ENCODE measurements at regions not wholly inside any gene's neighbourhood (a gene's known extent, or its start where the extent isn't known, plus 50 kb on each side); places are given as distances from the start of the nearest gene placed in this dataset.

DNA sequence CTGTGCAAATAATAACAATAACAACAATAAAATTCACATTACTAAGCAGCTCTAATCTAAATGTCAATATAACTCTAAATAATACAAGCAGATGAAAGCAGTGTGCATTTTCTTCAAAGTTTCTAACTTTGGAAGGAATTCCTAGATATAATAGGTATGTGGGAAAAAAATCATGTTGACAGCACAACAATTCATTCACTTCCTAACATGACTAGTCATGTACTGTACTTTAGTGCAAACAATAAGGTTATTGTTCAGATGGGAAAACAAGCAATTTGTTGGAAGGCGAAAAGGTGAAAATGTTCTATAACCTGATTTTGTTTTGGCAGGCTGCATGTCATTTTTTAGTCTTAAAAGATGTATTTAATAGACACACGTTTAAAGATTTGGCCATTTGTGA, 484.3 kb upstream of the JAG1 start:
- no peak for TF ChIP-seq NBN (conservative IDR thresholded peaks at IDR 0.05)
- TF ChIP-seq, protein P1, sequence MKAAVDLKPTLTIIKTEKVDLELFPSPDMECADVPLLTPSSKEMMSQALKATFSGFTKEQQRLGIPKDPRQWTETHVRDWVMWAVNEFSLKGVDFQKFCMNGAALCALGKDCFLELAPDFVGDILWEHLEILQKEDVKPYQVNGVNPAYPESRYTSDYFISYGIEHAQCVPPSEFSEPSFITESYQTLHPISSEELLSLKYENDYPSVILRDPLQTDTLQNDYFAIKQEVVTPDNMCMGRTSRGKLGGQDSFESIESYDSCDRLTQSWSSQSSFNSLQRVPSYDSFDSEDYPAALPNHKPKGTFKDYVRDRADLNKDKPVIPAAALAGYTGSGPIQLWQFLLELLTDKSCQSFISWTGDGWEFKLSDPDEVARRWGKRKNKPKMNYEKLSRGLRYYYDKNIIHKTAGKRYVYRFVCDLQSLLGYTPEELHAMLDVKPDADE (CRISPR knock-in tag; IDR thresholded peaks at IDR 0.05), result no peak
- TF ChIP-seq HDAC6 (IDR thresholded peaks at IDR 0.05; ENCODE audit: low read depth, low read length), result no peak
- TF ChIP-seq NKX3-1 (CRISPR knock-in tag; IDR thresholded peaks at IDR 0.05), result no peak
- TF ChIP-seq JUN (CRISPR knock-in tag; IDR thresholded peaks at IDR 0.05), result no peak
- TF ChIP-seq, protein P2, sequence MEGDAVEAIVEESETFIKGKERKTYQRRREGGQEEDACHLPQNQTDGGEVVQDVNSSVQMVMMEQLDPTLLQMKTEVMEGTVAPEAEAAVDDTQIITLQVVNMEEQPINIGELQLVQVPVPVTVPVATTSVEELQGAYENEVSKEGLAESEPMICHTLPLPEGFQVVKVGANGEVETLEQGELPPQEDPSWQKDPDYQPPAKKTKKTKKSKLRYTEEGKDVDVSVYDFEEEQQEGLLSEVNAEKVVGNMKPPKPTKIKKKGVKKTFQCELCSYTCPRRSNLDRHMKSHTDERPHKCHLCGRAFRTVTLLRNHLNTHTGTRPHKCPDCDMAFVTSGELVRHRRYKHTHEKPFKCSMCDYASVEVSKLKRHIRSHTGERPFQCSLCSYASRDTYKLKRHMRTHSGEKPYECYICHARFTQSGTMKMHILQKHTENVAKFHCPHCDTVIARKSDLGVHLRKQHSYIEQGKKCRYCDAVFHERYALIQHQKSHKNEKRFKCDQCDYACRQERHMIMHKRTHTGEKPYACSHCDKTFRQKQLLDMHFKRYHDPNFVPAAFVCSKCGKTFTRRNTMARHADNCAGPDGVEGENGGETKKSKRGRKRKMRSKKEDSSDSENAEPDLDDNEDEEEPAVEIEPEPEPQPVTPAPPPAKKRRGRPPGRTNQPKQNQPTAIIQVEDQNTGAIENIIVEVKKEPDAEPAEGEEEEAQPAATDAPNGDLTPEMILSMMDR (CRISPR knock-in tag; IDR thresholded peaks at IDR 0.05), result no peak
- TF ChIP-seq, protein P3, sequence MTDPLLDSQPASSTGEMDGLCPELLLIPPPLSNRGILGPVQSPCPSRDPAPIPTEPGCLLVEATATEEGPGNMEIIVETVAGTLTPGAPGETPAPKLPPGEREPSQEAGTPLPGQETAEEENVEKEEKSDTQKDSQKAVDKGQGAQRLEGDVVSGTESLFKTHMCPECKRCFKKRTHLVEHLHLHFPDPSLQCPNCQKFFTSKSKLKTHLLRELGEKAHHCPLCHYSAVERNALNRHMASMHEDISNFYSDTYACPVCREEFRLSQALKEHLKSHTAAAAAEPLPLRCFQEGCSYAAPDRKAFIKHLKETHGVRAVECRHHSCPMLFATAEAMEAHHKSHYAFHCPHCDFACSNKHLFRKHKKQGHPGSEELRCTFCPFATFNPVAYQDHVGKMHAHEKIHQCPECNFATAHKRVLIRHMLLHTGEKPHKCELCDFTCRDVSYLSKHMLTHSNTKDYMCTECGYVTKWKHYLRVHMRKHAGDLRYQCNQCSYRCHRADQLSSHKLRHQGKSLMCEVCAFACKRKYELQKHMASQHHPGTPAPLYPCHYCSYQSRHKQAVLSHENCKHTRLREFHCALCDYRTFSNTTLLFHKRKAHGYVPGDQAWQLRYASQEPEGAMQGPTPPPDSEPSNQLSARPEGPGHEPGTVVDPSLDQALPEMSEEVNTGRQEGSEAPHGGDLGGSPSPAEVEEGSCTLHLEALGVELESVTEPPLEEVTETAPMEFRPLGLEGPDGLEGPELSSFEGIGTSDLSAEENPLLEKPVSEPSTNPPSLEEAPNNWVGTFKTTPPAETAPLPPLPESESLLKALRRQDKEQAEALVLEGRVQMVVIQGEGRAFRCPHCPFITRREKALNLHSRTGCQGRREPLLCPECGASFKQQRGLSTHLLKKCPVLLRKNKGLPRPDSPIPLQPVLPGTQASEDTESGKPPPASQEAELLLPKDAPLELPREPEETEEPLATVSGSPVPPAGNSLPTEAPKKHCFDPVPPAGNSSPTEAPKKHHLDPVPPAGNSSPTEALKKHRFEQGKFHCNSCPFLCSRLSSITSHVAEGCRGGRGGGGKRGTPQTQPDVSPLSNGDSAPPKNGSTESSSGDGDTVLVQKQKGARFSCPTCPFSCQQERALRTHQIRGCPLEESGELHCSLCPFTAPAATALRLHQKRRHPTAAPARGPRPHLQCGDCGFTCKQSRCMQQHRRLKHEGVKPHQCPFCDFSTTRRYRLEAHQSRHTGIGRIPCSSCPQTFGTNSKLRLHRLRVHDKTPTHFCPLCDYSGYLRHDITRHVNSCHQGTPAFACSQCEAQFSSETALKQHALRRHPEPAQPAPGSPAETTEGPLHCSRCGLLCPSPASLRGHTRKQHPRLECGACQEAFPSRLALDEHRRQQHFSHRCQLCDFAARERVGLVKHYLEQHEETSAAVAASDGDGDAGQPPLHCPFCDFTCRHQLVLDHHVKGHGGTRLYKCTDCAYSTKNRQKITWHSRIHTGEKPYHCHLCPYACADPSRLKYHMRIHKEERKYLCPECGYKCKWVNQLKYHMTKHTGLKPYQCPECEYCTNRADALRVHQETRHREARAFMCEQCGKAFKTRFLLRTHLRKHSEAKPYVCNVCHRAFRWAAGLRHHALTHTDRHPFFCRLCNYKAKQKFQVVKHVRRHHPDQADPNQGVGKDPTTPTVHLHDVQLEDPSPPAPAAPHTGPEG (CRISPR knock-in tag; IDR thresholded peaks at IDR 0.05), result no peak
- TF ChIP-seq, protein P4, sequence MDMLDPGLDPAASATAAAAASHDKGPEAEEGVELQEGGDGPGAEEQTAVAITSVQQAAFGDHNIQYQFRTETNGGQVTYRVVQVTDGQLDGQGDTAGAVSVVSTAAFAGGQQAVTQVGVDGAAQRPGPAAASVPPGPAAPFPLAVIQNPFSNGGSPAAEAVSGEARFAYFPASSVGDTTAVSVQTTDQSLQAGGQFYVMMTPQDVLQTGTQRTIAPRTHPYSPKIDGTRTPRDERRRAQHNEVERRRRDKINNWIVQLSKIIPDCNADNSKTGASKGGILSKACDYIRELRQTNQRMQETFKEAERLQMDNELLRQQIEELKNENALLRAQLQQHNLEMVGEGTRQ (IDR thresholded peaks at IDR 0.05; ENCODE audit: low read depth, low read length), result no peak
- TF ChIP-seq, protein P4 (CRISPR knock-in tag; IDR thresholded peaks at IDR 0.05; ENCODE audit: borderline replicate concordance), result no peak
- no peak for TF ChIP-seq TAF1 (CRISPR knock-in tag; IDR thresholded peaks at IDR 0.05)
- TF ChIP-seq CEBPB (IDR thresholded peaks at IDR 0.05; ENCODE audit: borderline replicate concordance, low read depth, low read length), result no peak
- no peak for TF ChIP-seq RARA (CRISPR knock-in tag; IDR thresholded peaks at IDR 0.05)
- TF ChIP-seq, protein P5, sequence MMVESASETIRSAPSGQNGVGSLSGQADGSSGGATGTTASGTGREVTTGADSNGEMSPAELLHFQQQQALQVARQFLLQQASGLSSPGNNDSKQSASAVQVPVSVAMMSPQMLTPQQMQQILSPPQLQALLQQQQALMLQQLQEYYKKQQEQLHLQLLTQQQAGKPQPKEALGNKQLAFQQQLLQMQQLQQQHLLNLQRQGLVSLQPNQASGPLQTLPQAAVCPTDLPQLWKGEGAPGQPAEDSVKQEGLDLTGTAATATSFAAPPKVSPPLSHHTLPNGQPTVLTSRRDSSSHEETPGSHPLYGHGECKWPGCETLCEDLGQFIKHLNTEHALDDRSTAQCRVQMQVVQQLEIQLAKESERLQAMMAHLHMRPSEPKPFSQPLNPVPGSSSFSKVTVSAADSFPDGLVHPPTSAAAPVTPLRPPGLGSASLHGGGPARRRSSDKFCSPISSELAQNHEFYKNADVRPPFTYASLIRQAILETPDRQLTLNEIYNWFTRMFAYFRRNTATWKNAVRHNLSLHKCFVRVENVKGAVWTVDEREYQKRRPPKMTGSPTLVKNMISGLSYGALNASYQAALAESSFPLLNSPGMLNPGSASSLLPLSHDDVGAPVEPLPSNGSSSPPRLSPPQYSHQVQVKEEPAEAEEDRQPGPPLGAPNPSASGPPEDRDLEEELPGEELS (CRISPR knock-in tag; IDR thresholded peaks at IDR 0.05), result no peak
